CD14-positive monocyte (primary cell): ENCODE measurements at regions not wholly inside any gene's neighbourhood (a gene's known extent, or its start where the extent isn't known, plus 50 kb on each side); places are given as distances from the start of the nearest gene placed in this dataset.

Source experiments
- DNase-seq, 3 donors: peaks; one replicate each; pipeline ENCODE4 v3.0.0-alpha.2; 2011 to 2022
- H2AFZ ChIP-seq: 2 replicates; pipeline ENCODE4 v1.6.0; 2012; ENCODE audit warnings: mild to moderate bottlenecking, low read depth, low read length, inconsistent platforms; ENCODE audit not compliant: insufficient read depth, poor library complexity, severe bottlenecking
- H3K27ac ChIP-seq, 2 donors: 1 replicate in 1 of 2; 2 replicates in 1 of 2; pipeline ENCODE4 v1.5.1; 2012 to 2013; ENCODE audit warnings: low read length in 2 of 2, control low read depth in 1 of 2, inconsistent platforms in 1 of 2, low read depth in 1 of 2, mild to moderate bottlenecking in 1 of 2
- H3K27me3 ChIP-seq, 2 donors: one replicate each; pipeline versions ENCODE4 v1.6.0 to v1.6.1; 2011 to 2013; ENCODE audit warnings: low read length in 2 of 2; ENCODE audit not compliant: control insufficient read depth in 2 of 2, insufficient read depth in 2 of 2
- H3K36me3 ChIP-seq, 2 donors: replicated peaks in 1 of 2; 1 replicate in 1 of 2; 2 replicates in 1 of 2; pipeline versions ENCODE4 v1.5.1 to v1.6.1; 2012 to 2013; ENCODE audit warnings: low read length in 2 of 2, control low read depth in 1 of 2, inconsistent platforms in 1 of 2, mild to moderate bottlenecking in 1 of 2; ENCODE audit not compliant: insufficient read depth in 2 of 2, control insufficient read depth in 1 of 2
- H3K4me1 ChIP-seq, 2 donors: 1 replicate in 1 of 2; 2 replicates in 1 of 2; pipeline versions ENCODE4 v1.5.1 to v1.6.1; 2012 to 2013; ENCODE audit warnings: low read length in 2 of 2, control low read depth in 1 of 2, inconsistent platforms in 1 of 2, mild to moderate bottlenecking in 1 of 2, moderate library complexity in 1 of 2; ENCODE audit not compliant: insufficient read depth in 2 of 2, control insufficient read depth in 1 of 2
- H3K4me2 ChIP-seq: replicated peaks from 2 replicates; pipeline ENCODE3; 2012; ENCODE audit warnings: low read length, moderate library complexity, mild to moderate bottlenecking; ENCODE audit not compliant: poor library complexity, severe bottlenecking; ENCODE audit errors: extremely low read depth
- H3K4me3 ChIP-seq, 3 experiments: fragments of 200-600 bp in 1 of 3; sonication (generic) in 1 of 3; replicated peaks in 1 of 3; 1 replicate in 2 of 3; 2 replicates in 1 of 3; pipeline ENCODE4 v1.5.1; 2011 to 2013; ENCODE audit warnings: low read length in 3 of 3, mild to moderate bottlenecking in 3 of 3, control low read depth in 2 of 3, low read depth in 2 of 3, inconsistent platforms in 1 of 3, moderate library complexity in 1 of 3
- H3K79me2 ChIP-seq: 2 replicates; pipeline ENCODE4 v1.6.0; 2012; ENCODE audit warnings: mild to moderate bottlenecking, control low read depth, inconsistent platforms, low read length, moderate library complexity; ENCODE audit not compliant: insufficient read depth
- H3K9ac ChIP-seq: 2 replicates; pipeline ENCODE4 v1.6.0; 2017; ENCODE audit warnings: low read length, mild to moderate bottlenecking; ENCODE audit not compliant: insufficient read depth, poor library complexity, severe bottlenecking
- H3K9me3 ChIP-seq, 2 donors: replicated peaks in 1 of 2; 1 replicate in 1 of 2; 2 replicates in 1 of 2; pipeline versions ENCODE4 v1.5.1 to v1.6.1; 2012 to 2013; ENCODE audit warnings: low read length in 2 of 2, control low read depth in 1 of 2; ENCODE audit not compliant: control insufficient read depth in 1 of 2, insufficient read depth in 1 of 2
- H4K20me1 ChIP-seq: 2 replicates; pipeline ENCODE4 v1.6.0; 2012; ENCODE audit warnings: mild to moderate bottlenecking, low read length, control low read depth, moderate library complexity; ENCODE audit not compliant: insufficient read depth
- H3K27ac Mint-ChIP-seq, 7 donors: one replicate each; pipeline ENCODE4 v1.8.0; 2020; ENCODE audit warnings: mild to moderate bottlenecking in 7 of 7, mixed read lengths in 7 of 7, moderate library complexity in 6 of 7, inconsistent platforms in 2 of 7
- H3K27me3 Mint-ChIP-seq, 3 donors: one replicate each; pipeline ENCODE4 v1.8.0; 2021 to 2022; ENCODE audit warnings: low read depth in 3 of 3, mild to moderate bottlenecking in 3 of 3, mixed read lengths in 3 of 3, moderate library complexity in 3 of 3, inconsistent platforms in 1 of 3
- H3K36me3 Mint-ChIP-seq, 2 donors: one replicate each; pipeline ENCODE4 v1.8.0; 2020; ENCODE audit warnings: mixed read lengths in 2 of 2, inconsistent platforms in 1 of 2, mild to moderate bottlenecking in 1 of 2
- H3K4me1 Mint-ChIP-seq: one replicate; pipeline ENCODE4 v1.8.0; 2020; ENCODE audit warnings: mild to moderate bottlenecking, mixed read lengths
- H3K4me3 Mint-ChIP-seq, 2 donors: one replicate each; pipeline ENCODE4 v1.8.0; 2020; ENCODE audit warnings: mild to moderate bottlenecking in 2 of 2, mixed read lengths in 2 of 2, moderate library complexity in 1 of 2
- H3K9me3 Mint-ChIP-seq, 7 donors: one replicate each; pipeline ENCODE4 v1.8.0; 2020 to 2022; ENCODE audit warnings: mixed read lengths in 7 of 7, mild to moderate bottlenecking in 6 of 7, moderate library complexity in 6 of 7, inconsistent platforms in 2 of 7
- WGBS: methylation state at CpG from one replicate; pipeline ENCODE4 v1.1.5; 2013; ENCODE audit warnings: missing lambda C conversion rate; ENCODE audit not compliant: insufficient coverage; 5-methylcytosine and 5-hydroxymethylcytosine counted together
- intact Hi-C, 2 donors: fragments of 100-400 bp; cut with micrococcal nuclease; formaldehyde crosslinking; loops; one replicate each; pipeline versions ENCODE4 v1.15.0 to v1.15.1; 2023
- TF ChIP-seq, protein P1 (sequence below): fragments of 200-600 bp; IDR thresholded peaks from one replicate; pipeline ENCODE4 v1.8.0; 2022; ENCODE audit warnings: antibody characterized with exemption, mild to moderate bottlenecking

DNA sequence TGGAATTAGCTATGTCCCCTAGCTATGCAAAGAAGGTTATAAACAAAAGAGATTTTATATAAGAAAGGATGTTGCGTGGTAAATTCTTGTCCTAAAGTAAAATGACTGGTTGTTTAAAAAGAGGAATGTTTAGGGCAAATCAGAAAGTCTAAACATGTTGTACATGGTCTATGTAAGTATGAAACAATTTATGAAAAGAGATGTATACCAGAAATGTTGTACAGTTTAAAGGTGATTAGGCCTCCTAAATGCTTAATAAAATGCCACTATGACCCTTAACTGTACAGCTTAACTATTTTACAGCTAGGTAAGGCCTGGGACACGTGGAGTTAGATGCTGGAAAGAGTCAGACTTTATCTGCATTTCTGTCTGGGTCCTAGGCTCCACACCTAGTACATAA is 775.9 kb upstream of the KLHL1 start:
- intact Hi-C loops, result no loop called here
- H3K27me3 Mint-ChIP-seq, result no peaks in the 10 kb centered on the region
- TF ChIP-seq, protein P1, sequence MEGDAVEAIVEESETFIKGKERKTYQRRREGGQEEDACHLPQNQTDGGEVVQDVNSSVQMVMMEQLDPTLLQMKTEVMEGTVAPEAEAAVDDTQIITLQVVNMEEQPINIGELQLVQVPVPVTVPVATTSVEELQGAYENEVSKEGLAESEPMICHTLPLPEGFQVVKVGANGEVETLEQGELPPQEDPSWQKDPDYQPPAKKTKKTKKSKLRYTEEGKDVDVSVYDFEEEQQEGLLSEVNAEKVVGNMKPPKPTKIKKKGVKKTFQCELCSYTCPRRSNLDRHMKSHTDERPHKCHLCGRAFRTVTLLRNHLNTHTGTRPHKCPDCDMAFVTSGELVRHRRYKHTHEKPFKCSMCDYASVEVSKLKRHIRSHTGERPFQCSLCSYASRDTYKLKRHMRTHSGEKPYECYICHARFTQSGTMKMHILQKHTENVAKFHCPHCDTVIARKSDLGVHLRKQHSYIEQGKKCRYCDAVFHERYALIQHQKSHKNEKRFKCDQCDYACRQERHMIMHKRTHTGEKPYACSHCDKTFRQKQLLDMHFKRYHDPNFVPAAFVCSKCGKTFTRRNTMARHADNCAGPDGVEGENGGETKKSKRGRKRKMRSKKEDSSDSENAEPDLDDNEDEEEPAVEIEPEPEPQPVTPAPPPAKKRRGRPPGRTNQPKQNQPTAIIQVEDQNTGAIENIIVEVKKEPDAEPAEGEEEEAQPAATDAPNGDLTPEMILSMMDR, result no peak
- H3K9me3 Mint-ChIP-seq, result peaks cover 5 to 15% (median 8%) of the 10 kb centered on the region in 7 donors
- Histone ChIP-seq H3K27ac (no peak overlapping the region), H3K4me1 (no peaks in the 10 kb centered on the region), H3K4me3 (no peak overlapping the region), H3K79me2 (no peaks in the 10 kb centered on the region), H3K9me3 (peaks cover 7 to 10% of the 10 kb centered on the region in 2 donors), H3K9ac (no peak overlapping the region), H3K27me3 (no peaks in the 10 kb centered on the region), H4K20me1 (no peaks in the 10 kb centered on the region), H3K4me2 (no peak overlapping the region), H3K36me3 (no peaks in the 10 kb centered on the region), H2AFZ (no peak overlapping the region)
- DNase-seq, result no peak
- no peaks in the 10 kb centered on the region for H3K36me3 Mint-ChIP-seq
- no peak overlapping the region for H3K4me3 Mint-ChIP-seq
- WGBS, result 100% methylated on average over 1 of the region's 2 CpGs
- H3K27ac Mint-ChIP-seq, result no peak overlapping the region
- no peaks in the 10 kb centered on the region for H3K4me1 Mint-ChIP-seq

- peak overlapping the region; percentile 11 for H3K4me2 ChIP-seq
- DNase-seq, result peak in 1 of 3 donors; percentile 4
- intact Hi-C loops, result no loop called here
- Mint-ChIP-seq H3K4me3 (no peak overlapping the region), H3K9me3 (peaks cover 1 to 13% (median 8%) of the 10 kb centered on the region in 7 donors), H3K4me1 (no peaks in the 10 kb centered on the region), H3K36me3 (no peaks in the 10 kb centered on the region), H3K27ac (no peak overlapping the region), H3K27me3 (no peaks in the 10 kb centered on the region)
- no peaks in the 10 kb centered on the region for H3K79me2 ChIP-seq
- H3K27ac ChIP-seq, result no peak overlapping the region
- H3K4me1 ChIP-seq, result no peaks in the 10 kb centered on the region
- no peaks in the 10 kb centered on the region for H3K36me3 ChIP-seq
- TF ChIP-seq, protein P1, result no peak
- H2AFZ ChIP-seq, result peak overlapping the region; percentile 36
- H3K4me3 ChIP-seq, result no peak overlapping the region
- no peaks in the 10 kb centered on the region for H3K27me3 ChIP-seq
- no peaks in the 10 kb centered on the region for H4K20me1 ChIP-seq
- H3K9me3 ChIP-seq, result peaks cover 0 to 5% of the 10 kb centered on the region in 2 donors
- WGBS, result no CpG with 5 or more reads among the region's 3 CpGs
- no peak overlapping the region for H3K9ac ChIP-seq
Measured at GRCh38 chr13:70874636-70875035, 766.4 kb upstream of the KLHL1 start.
